ENCODE measurements at regions not wholly inside any gene's neighbourhood (a gene's known extent, or its start where the extent isn't known, plus 50 kb on each side); places are given as distances from the start of the nearest gene placed in this dataset.

DNA sequence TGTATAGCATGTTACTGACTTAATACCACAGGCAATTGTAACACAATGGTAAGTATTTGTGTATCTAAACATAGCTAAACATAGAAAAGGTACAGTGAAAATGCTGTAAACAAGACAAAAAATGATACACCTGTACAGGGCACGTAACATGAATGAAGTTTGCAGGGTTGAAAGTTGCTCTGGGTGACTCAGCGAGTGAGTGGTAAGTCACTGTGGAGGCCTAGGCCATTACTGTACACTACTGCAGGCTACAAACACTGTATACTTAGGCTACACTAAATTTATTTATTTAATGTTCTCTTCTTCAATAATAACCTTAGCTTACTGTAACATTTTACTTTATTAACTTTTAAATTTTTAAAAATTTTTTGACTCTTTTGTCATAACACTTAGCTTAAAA lies 158.4 kb downstream of the IPO8 start:
- TF ChIP-seq, protein P1, sequence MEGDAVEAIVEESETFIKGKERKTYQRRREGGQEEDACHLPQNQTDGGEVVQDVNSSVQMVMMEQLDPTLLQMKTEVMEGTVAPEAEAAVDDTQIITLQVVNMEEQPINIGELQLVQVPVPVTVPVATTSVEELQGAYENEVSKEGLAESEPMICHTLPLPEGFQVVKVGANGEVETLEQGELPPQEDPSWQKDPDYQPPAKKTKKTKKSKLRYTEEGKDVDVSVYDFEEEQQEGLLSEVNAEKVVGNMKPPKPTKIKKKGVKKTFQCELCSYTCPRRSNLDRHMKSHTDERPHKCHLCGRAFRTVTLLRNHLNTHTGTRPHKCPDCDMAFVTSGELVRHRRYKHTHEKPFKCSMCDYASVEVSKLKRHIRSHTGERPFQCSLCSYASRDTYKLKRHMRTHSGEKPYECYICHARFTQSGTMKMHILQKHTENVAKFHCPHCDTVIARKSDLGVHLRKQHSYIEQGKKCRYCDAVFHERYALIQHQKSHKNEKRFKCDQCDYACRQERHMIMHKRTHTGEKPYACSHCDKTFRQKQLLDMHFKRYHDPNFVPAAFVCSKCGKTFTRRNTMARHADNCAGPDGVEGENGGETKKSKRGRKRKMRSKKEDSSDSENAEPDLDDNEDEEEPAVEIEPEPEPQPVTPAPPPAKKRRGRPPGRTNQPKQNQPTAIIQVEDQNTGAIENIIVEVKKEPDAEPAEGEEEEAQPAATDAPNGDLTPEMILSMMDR (IDR thresholded peaks at IDR 0.05) = no peak
- no peaks in the 10 kb centered on the region for H3K9me3 ChIP-seq
- no peak overlapping the region for H3K4me3 ChIP-seq
- WGBS, 2 donors = 85 to 92% methylated on average over 2 of the region's 2 CpGs
- no peaks in the 10 kb centered on the region for H3K36me3 ChIP-seq (ENCODE audit: low read depth, missing control alignments)
- no peaks in the 10 kb centered on the region for H3K4me1 ChIP-seq
- no peak for DNase-seq
- no peak overlapping the region for H3K27ac ChIP-seq
- H3K27me3 ChIP-seq = no peaks in the 10 kb centered on the region
- intact Hi-C loops (cut with DNase I; ENCODE audit: low total_unique reads) = no loop called here

DNA sequence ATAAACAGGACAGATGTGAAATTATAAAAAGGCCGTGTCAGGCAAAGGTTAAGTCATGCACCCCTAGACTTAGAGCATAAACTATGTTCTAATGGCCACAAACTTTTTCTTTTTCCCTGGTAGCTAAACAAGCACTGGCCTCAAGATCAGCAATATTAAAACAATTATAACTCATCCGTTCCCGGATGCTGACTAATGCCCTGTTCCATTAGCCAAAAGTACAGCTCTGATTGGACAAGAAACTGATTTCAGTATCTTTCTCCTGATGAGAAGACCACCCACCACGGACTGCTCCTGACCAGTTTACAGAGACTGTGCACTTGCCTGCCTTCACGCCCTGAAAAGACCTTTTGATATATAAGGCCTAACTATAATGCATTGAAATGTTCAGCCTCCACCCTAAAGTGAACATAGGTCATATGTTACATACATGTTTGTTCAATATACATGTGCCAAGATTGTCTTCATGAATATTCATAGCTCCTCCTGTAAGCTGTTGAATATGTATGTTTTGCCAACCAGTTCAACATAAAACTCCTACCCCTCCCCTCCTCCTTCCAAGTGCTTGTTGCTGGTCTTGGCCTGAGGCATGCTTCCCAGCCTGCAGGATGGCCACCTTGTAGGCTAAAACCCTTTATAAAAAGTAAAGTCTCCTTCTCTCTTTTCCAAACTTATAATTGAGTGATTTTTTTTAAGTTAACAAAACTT lies 162.0 kb downstream of the IPO8 start:
- Histone ChIP-seq H3K27ac (no peak overlapping the region), H3K4me1 (no peaks in the 10 kb centered on the region), H3K27me3 (no peaks in the 10 kb centered on the region), H3K36me3 (ENCODE audit: low read depth, missing control alignments) (no peaks in the 10 kb centered on the region), H3K9me3 (no peaks in the 10 kb centered on the region), H3K4me3 (no peak overlapping the region)
- DNase-seq = no peak
- no peak for TF ChIP-seq POLR2A (IDR thresholded peaks at IDR 0.05)
- TF ChIP-seq, protein P1 (IDR thresholded peaks at IDR 0.05) = no peak
- 63 to 64% methylated on average over 5 of the region's 5 CpGs for WGBS, 2 donors
- intact Hi-C loops (cut with DNase I; ENCODE audit: low total_unique reads) = no loop called here

DNA sequence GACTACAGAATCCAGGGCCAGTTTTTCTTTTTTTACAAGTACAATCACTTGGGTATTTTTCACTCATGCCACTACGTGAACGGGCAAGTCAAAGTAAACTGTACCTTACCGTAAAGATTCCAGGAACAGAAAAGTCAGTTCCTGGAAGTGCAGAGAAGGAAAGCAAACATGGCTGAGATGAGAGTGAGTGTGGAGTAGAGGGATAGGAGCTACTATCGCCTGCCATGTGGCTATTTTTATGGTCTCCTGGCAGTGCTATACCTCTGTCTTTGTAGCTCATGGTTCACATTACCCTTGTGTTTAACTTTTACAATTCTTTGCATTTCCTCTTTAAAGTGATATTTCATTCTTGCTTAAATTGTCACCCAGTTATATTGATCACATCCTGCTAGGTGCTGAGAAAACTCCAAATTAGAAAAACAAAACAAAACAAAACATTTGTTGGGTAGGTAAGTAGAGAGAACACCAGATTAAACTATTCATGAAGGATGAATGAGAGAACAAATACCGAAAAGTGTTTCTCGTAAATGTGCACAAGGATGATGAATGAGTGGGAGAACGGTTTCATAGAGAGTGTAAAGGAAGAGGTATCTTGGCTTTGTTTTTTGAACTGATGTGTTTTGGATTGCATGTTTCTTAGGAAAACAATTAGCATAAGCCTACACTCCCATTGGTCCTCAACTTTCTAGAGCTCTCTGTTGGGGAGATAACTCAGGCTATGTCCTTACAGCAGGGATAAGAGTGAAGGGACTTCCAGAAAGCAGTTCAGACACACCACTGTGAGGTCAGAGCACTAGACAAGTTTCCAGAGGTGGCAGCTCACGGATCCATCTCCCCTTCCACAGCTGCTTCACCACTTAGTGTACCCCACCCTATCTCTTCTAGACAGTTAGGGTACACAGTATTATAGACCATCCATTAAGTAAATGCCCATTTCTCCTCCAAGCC lies 163.7 kb downstream of the IPO8 start:
- Histone ChIP-seq H3K4me1 (no peaks in the 10 kb centered on the region), H3K9me3 (no peaks in the 10 kb centered on the region), H3K27me3 (no peaks in the 10 kb centered on the region), H3K27ac (no peak overlapping the region), H3K36me3 (ENCODE audit: low read depth, missing control alignments) (no peaks in the 10 kb centered on the region), H3K4me3 (no peak overlapping the region)
- intact Hi-C loops (cut with DNase I; ENCODE audit: low total_unique reads) = no loop called here
- WGBS, 2 donors = 90 to 96% methylated on average over 8 of the region's 8 CpGs
- TF ChIP-seq POLR2A (IDR thresholded peaks at IDR 0.05) = no peak
- TF ChIP-seq, protein P1 (IDR thresholded peaks at IDR 0.05) = no peak
- DNase-seq = no peak

DNA sequence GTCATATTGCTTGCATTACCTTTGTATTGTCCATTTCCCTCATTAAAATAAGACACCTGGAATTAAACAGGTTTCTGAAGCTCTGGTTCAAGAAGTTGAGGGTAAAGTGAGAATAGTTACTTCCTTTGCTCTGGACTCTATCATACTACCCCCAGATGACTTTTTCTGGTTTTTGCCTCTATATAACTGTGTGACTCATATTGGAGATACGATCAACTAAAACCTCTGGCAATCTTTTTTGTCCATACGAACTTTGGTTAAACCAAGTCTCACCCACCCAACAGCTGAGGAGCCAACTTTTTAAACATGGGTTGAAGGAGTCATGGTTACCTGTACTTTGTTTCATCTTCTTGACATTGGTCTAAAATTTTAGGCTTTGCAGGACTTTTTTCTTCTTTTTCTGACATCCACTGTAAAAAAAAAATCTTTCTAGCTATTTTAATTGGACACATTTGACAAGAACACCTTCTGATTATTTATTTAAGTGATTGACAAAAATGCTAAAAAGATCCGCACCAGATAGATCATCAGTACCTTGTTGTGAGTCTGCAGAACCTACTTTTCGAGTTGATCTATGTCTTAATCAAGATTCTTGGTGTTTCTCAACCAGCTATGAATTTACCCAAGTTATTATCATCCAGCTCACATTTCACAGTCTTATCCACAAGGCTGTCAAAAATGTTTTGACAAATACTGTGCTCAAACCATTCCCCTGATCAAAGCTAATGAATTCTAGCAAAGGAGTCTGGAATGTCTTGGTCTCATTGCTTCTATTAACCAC lies 166.0 kb downstream of the IPO8 start:
- TF ChIP-seq, protein P1 (IDR thresholded peaks at IDR 0.05) = no peak
- TF ChIP-seq POLR2A (IDR thresholded peaks at IDR 0.05) = no peak
- H3K4me1 ChIP-seq = no peaks in the 10 kb centered on the region
- no peak overlapping the region for H3K27ac ChIP-seq
- intact Hi-C loops (cut with DNase I; ENCODE audit: low total_unique reads) = no loop called here
- no peak overlapping the region for H3K4me3 ChIP-seq
- H3K36me3 ChIP-seq (ENCODE audit: low read depth, missing control alignments) = no peaks in the 10 kb centered on the region
- WGBS, 2 donors = 86 to 94% methylated on average over 4 of the region's 4 CpGs
- no peaks in the 10 kb centered on the region for H3K27me3 ChIP-seq
- DNase-seq = no peak
- H3K9me3 ChIP-seq = no peaks in the 10 kb centered on the region

Measured in testis (tissue), 2 donors.